GM12878 (cell line): ENCODE measurements at regions not wholly inside any gene's neighbourhood (a gene's known extent, or its start where the extent isn't known, plus 50 kb on each side); places are given as distances from the start of the nearest gene placed in this dataset.

ENCODE experiments used
- ATAC-seq: fragments of 200-7000 bp; cut with Tn5 transposase; 3 replicates; pipeline ENCODE4 v1.9.1; 2020; ENCODE audit warnings: mild to moderate bottlenecking, moderate library complexity
- BruUV-seq: library from RNA; stranded (reverse); fragments of 400-500 nt; replicated peaks from 2 replicates; lab custom pipeline; 2021; lab: Mats Ljungman, UMichigan
- CTCF ChIA-PET: fragments of 300-600 bp; sonication (Branson Sonifier 250); formaldehyde crosslinking; extraction: SDS; loops from one replicate; lab custom pipeline; 2021; ENCODE audit warnings: inconsistent platforms; lab: Yijun Ruan, JAX
- POLR2A ChIA-PET: fragments of 350-600 bp; formaldehyde crosslinking; extraction: SDS; loops from one replicate; lab custom pipeline; 2021; ENCODE audit warnings: inconsistent platforms; lab: Charles Lee
- RAD21 ChIA-PET: fragments of 300-600 bp; sonication (Branson Sonifier 250); formaldehyde crosslinking; loops from one replicate; lab custom pipeline; 2023; ENCODE audit warnings: antibody characterized with exemption; ENCODE audit not compliant: unreplicated experiment; lab: Charles Lee
- SMC1A ChIA-PET: fragments of 300-600 bp; sonication (Branson Sonifier 250); formaldehyde crosslinking; loops from one replicate; lab custom pipeline; 2023; ENCODE audit not compliant: unreplicated experiment, uncharacterized antibody; lab: Charles Lee
- DNase-seq: peaks from one replicate; pipeline ENCODE4 v3.0.0-alpha.2; 2011; ENCODE audit warnings: low read depth, low spot score
- FAIRE-seq: peaks from 3 replicates; lab custom pipeline; 2011; peaks lifted over from hg19 to GRCh38; lab: Jason Lieb, UNC
- H2AFZ ChIP-seq: 2 replicates; pipeline ENCODE4 v1.6.0; 2011; ENCODE audit warnings: low read depth, low read length, control low read depth; ENCODE audit not compliant: control insufficient read depth
- H3K27ac ChIP-seq: 2 replicates; pipeline ENCODE4 v1.5.1; 2011; ENCODE audit warnings: control low read depth; ENCODE audit not compliant: control insufficient read depth, insufficient read depth
- H3K27me3 ChIP-seq, 2 experiments: replicated peaks in 1 of 2; 2 replicates each; pipeline versions ENCODE4 v1.6.0 to v1.6.1; 2011; ENCODE audit warnings: low read length in 1 of 2; ENCODE audit not compliant: control insufficient read depth in 2 of 2, insufficient read depth in 2 of 2
- H3K36me3 ChIP-seq, 2 experiments: 2 replicates each; pipeline ENCODE4 v1.5.1; 2011; ENCODE audit warnings: low read length in 1 of 2; ENCODE audit not compliant: control insufficient read depth in 2 of 2, insufficient read depth in 2 of 2
- H3K4me1 ChIP-seq: 2 replicates; pipeline ENCODE4 v1.6.1; 2011; ENCODE audit warnings: mild to moderate bottlenecking, low read length, moderate library complexity, mixed read lengths; ENCODE audit not compliant: control insufficient read depth, insufficient read depth
- H3K4me2 ChIP-seq: 2 replicates; pipeline ENCODE4 v1.6.0; 2011; ENCODE audit warnings: control low read depth; ENCODE audit not compliant: control insufficient read depth, insufficient read depth
- H3K4me3 ChIP-seq: fragments of 200-600 bp; sonication (generic); 2 replicates; pipeline ENCODE4 v1.5.1; 2016
- H3K79me2 ChIP-seq: 2 replicates; pipeline ENCODE4 v1.6.0; 2011; ENCODE audit warnings: low read length; ENCODE audit not compliant: control insufficient read depth, insufficient read depth
- H3K9ac ChIP-seq: 2 replicates; pipeline ENCODE4 v1.8.0; 2011; ENCODE audit warnings: low read length, control low read depth, mixed read lengths; ENCODE audit not compliant: control insufficient read depth, insufficient read depth
- H3K9me3 ChIP-seq: replicated peaks from 3 replicates; pipeline ENCODE4 v1.5.1; 2011; ENCODE audit warnings: mild to moderate bottlenecking, low read length; ENCODE audit not compliant: control insufficient read depth, insufficient read depth
- H4K20me1 ChIP-seq: 2 replicates; pipeline ENCODE4 v1.6.0; 2011; ENCODE audit not compliant: control insufficient read depth, insufficient read depth
- CBX3 ChIP-seq: fragments of 200-600 bp; sonication (generic); IDR thresholded peaks from 2 replicates; pipeline ENCODE4 v1.6.1; 2016; ENCODE audit warnings: low read depth, borderline replicate concordance
- DPF2 ChIP-seq: fragments of 450-650 bp; IDR thresholded peaks from 2 replicates; pipeline ENCODE4 v1.6.1; 2017; ENCODE audit warnings: mild to moderate bottlenecking
- EZH2 ChIP-seq: IDR thresholded peaks from 2 replicates; pipeline ENCODE4 v1.6.1; 2012; ENCODE audit warnings: low read depth, mild to moderate bottlenecking, control low read depth, inconsistent platforms, low read length, borderline replicate concordance; ENCODE audit not compliant: control insufficient read depth
- POLR2A ChIP-seq: IDR thresholded peaks from 2 replicates; pipeline ENCODE4 v1.6.1; 2011; ENCODE audit warnings: low read depth, mild to moderate bottlenecking, low read length
- POLR2AphosphoS2 ChIP-seq: IDR thresholded peaks from 2 replicates; pipeline ENCODE4 v1.6.1; 2011; ENCODE audit warnings: low read depth, mild to moderate bottlenecking, low read length, improper control_type of control experiment, moderate library complexity
- STAT3 ChIP-seq: IDR thresholded peaks from 2 replicates; pipeline ENCODE4 v1.6.1; 2011; ENCODE audit warnings: low read depth, low read length, improper control_type of control experiment
- TCF3 ChIP-seq: IDR thresholded peaks from 2 replicates; pipeline ENCODE4 v1.6.1; 2012; ENCODE audit warnings: low read depth, mild to moderate bottlenecking, low read length, borderline replicate concordance; ENCODE audit not compliant: insufficient read depth
- ZNF217 ChIP-seq: fragments of 450-650 bp; IDR thresholded peaks from 2 replicates; pipeline ENCODE4 v1.6.1; 2017; ENCODE audit warnings: antibody characterized with exemption, mild to moderate bottlenecking
- WGBS: methylation state at CpG from one replicate; pipeline ENCODE4 v1.1.6; 2016; ENCODE audit warnings: low lambda C conversion rate; ENCODE audit not compliant: insufficient replicate concordance, insufficient coverage; ENCODE audit errors: missing lambda C conversion rate; 5-methylcytosine and 5-hydroxymethylcytosine counted together
- in situ Hi-C: fragments of 300-500 bp; cut with MboI; formaldehyde crosslinking; loops from 9 replicates; pipeline ENCODE4 v1.14.3; 2018; ENCODE audit warnings: mixed read lengths
- intact Hi-C: fragments of 100-400 bp; cut with micrococcal nuclease; formaldehyde crosslinking; loops from one replicate; pipeline ENCODE4 v1.14.2; 2022; ENCODE audit not compliant: unreplicated experiment
- TF ChIP-seq, protein P1 (sequence below): fragments of 450-650 bp; formaldehyde crosslinking; IDR thresholded peaks from 2 replicates; pipeline ENCODE4 v1.5.0; 2022; ENCODE audit warnings: mild to moderate bottlenecking, missing genetic modification characterization
- TF ChIP-seq, protein P2 (sequence below): IDR thresholded peaks from 2 replicates; pipeline ENCODE4 v1.6.1; 2011; ENCODE audit warnings: mild to moderate bottlenecking, low read depth, low read length, moderate library complexity; ENCODE audit not compliant: insufficient replicate concordance

DNA sequence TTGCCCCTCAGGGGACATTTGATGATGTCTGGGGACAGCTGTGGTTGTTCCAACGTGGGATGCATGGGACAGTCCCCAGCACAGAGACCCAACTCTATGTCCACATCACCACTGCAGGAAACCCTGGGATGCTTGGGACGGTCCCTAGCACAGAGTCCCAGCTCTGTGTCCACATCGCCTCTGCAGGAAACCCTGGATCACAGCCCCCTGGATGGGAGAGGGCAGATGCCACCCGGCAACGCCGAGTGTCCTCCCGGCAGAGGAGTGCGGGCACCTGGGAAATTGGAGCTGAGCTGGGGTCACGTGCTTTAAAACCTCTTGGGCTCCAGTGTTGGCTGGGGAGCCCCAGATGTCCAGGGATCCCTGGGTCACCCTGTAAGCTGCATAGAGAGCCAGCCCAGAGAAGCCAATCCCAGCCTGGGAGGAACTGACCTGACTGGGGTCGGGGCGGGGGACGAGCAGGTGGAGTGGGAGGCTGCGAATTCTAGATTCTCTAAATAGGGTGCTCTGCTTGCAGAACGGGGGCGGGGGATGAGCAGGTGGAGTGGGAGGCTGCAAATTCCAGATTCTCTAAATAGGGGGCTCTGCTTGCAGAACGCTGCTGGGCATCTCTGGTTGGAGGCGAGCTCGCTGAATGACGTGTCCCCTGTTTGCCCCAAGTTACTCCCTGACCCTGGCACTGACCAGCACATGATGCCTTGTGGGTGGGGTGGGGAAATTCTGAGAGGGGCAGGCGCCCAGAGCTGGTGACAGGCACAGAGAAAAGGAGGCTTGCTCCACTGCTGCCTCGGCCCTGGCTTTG lies 1197.8 kb downstream of the BRD1 start:
- no peak overlapping the region for H3K4me2 ChIP-seq
- no peak overlapping the region for H3K9ac ChIP-seq
- RAD21 ChIA-PET: no interaction called here
- intact Hi-C loops: no loop called here
- ATAC-seq (no peak), DNase-seq (no peak), FAIRE-seq (no peak)
- WGBS: 33% methylated on average over 21 of the region's 21 CpGs
- no peaks in the 10 kb centered on the region for H3K36me3 ChIP-seq
- TF ChIP-seq ZNF217 (no peak), POLR2A (no peak)
- SMC1A ChIA-PET: no interaction called here
- H4K20me1 ChIP-seq: no peaks in the 10 kb centered on the region
- no peak overlapping the region for H3K27ac ChIP-seq
- no peaks in the 10 kb centered on the region for H3K27me3 ChIP-seq
- CTCF ChIA-PET: no interaction called here
- in situ Hi-C loops: loop anchor here (5.0 kb wide), 1 partner anchor 53 kb away; no protein-coding TSS in a partner anchor
- POLR2A ChIA-PET: no interaction called here
- BruUV-seq: no TSS peak
- H3K4me1 ChIP-seq: no peaks in the 10 kb centered on the region
- no peaks in the 10 kb centered on the region for H3K79me2 ChIP-seq
- no peaks in the 10 kb centered on the region; the same call in 2 of the 3 replicates for H3K9me3 ChIP-seq
- no peak overlapping the region for H2AFZ ChIP-seq
- no peak overlapping the region for H3K4me3 ChIP-seq

DNA sequence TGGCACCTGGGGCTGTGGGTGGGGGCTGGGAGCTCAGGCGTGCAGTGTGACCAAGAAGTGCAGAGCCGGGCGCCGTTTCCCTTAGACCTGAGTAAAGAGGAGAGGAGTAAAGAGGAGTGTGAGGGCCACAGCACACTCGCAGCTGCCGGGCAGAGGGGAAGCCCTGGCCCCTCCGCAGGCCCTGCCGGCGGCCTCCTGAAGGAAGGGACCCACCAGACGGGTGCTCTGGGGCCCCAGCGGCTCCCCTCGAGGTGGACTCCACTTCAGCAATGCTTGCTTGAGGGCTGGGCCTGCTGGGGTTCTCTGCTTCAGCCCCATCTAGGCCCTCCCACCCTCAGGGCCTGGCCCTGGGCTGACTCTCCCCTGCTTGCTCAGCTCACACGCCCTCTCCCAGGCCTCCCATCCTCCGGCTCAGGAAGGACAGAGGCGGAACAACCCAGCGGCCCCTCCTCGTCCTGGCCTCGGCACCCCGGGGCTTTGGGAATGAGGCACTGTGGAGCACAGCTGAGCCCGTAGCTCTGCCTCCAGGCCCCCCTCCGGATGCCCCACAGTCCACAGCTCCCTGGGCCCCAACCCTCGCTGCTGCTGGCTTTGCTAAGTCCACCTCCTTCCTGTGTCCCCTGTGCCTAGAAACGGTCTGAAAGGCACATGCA lies 1198.7 kb downstream of the BRD1 start:
- no TSS peak for BruUV-seq
- no peak for FAIRE-seq
- H3K27ac ChIP-seq: no peak overlapping the region
- TF ChIP-seq CBX3 (no peak), POLR2AphosphoS2 (no peak), POLR2A (no peak), TCF3 (no peak), EZH2 (no peak), DPF2 (no peak), STAT3 (no peak)
- TF ChIP-seq, protein P1, sequence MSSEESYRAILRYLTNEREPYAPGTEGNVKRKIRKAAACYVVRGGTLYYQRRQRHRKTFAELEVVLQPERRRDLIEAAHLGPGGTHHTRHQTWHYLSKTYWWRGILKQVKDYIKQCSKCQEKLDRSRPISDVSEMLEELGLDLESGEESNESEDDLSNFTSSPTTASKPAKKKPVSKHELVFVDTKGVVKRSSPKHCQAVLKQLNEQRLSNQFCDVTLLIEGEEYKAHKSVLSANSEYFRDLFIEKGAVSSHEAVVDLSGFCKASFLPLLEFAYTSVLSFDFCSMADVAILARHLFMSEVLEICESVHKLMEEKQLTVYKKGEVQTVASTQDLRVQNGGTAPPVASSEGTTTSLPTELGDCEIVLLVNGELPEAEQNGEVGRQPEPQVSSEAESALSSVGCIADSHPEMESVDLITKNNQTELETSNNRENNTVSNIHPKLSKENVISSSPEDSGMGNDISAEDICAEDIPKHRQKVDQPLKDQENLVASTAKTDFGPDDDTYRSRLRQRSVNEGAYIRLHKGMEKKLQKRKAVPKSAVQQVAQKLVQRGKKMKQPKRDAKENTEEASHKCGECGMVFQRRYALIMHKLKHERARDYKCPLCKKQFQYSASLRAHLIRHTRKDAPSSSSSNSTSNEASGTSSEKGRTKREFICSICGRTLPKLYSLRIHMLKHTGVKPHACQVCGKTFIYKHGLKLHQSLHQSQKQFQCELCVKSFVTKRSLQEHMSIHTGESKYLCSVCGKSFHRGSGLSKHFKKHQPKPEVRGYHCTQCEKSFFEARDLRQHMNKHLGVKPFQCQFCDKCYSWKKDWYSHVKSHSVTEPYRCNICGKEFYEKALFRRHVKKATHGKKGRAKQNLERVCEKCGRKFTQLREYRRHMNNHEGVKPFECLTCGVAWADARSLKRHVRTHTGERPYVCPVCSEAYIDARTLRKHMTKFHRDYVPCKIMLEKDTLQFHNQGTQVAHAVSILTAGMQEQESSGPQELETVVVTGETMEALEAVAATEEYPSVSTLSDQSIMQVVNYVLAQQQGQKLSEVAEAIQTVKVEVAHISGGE: no peak
- TF ChIP-seq, protein P2, sequence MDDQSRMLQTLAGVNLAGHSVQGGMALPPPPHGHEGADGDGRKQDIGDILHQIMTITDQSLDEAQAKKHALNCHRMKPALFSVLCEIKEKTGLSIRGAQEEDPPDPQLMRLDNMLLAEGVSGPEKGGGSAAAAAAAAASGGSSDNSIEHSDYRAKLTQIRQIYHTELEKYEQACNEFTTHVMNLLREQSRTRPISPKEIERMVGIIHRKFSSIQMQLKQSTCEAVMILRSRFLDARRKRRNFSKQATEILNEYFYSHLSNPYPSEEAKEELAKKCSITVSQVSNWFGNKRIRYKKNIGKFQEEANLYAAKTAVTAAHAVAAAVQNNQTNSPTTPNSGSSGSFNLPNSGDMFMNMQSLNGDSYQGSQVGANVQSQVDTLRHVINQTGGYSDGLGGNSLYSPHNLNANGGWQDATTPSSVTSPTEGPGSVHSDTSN: no peak

More for the DNA sequence above, 1198.7 kb downstream of the BRD1 start:
- ATAC-seq: no peak
- ChIA-PET RAD21 (no interaction called here), CTCF (no interaction called here), POLR2A (no interaction called here), SMC1A (no interaction called here)
- DNase-seq: no peak
- intact Hi-C loops: no loop called here
- Histone ChIP-seq H4K20me1 (no peaks in the 10 kb centered on the region), H3K4me3 (no peak overlapping the region), H3K79me2 (no peaks in the 10 kb centered on the region), H3K36me3 (no peaks in the 10 kb centered on the region), H3K9ac (no peak overlapping the region), H2AFZ (no peak overlapping the region), H3K4me2 (no peak overlapping the region), H3K4me1 (no peaks in the 10 kb centered on the region), H3K27me3 (no peaks in the 10 kb centered on the region), H3K9me3 (no peaks in the 10 kb centered on the region; the same call in 2 of the 3 replicates)
- 42% methylated on average over 21 of the region's 23 CpGs for WGBS
- in situ Hi-C loops: loop anchor here (5.0 kb wide), 1 partner anchor 52 kb away; no protein-coding TSS in a partner anchor
